ENCODE measurements at regions not wholly inside any gene's neighbourhood (a gene's known extent, or its start where the extent isn't known, plus 50 kb on each side); places are given as distances from the start of the nearest gene placed in this dataset.

DNA sequence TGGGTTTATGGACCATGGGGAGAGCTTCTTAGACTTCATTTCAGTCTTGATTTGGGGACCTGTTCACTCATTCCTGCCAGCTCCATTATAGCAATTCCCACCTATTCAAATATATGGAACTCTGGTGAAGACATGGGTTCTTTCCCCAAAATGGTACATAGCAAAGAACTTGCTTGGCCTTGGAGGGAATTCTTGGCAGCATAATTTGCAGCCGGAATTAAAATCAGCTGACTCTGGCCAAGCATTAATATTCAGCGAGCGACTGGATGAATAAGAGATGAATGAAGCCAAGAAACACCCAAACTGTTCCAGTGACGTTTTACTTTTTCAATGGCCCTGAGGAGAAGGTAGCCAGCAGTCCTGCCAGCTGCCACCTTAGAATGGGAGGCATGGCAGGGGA is 88.4 kb upstream of the SOX1 start:
- Histone ChIP-seq H2AK5ac (ENCODE audit: low read depth, low read length) (no peak overlapping the region), H2BK12ac (ENCODE audit: low read depth, low read length) (no peak overlapping the region), H3K4ac (replicated peaks; ENCODE audit: insufficient read length, low read depth, low read length) (no peak overlapping the region), H2BK20ac (ENCODE audit: low read length) (no peak overlapping the region), H3K4me3 (ENCODE audit: extremely low read depth in 1 of 4, insufficient read depth in 2 of 4, low read depth in 3 of 4, low read length in 4 of 4) (no peak overlapping the region), H2AFZ (ENCODE audit: low read length) (no peak overlapping the region), H3K4me1 (replicated peaks in 1 of 4; ENCODE audit: control insufficient read depth in 3 of 4, insufficient read depth in 4 of 4, low read length in 3 of 4) (peaks cover 1 to 9% (median 4%) of the 10 kb centered on the region in 4 experiments; a peak in 3 of 7 replicates), H4K8ac (ENCODE audit: extremely low read depth, insufficient read depth, low read length) (no peak overlapping the region), H3K4me2 (ENCODE audit: insufficient read depth in 1 of 2, low read depth in 2 of 2, low read length in 2 of 2) (no peak overlapping the region), H3K18ac (ENCODE audit: extremely low read depth, low read length) (no peak overlapping the region), H4K20me1 (replicated peaks in 1 of 2; ENCODE audit: control insufficient read depth in 1 of 2, insufficient read depth in 2 of 2, low read length in 2 of 2) (peaks cover 0 to 8% of the 10 kb centered on the region in 2 experiments), H3K27me3 (replicated peaks in 1 of 4; ENCODE audit: control insufficient read depth in 3 of 4, extremely low read depth in 1 of 4, insufficient read depth in 3 of 4, low read length in 3 of 4) (no peaks in the 10 kb centered on the region; a peak in 1 of 7 replicates), H3K56ac (replicated peaks; ENCODE audit: insufficient read length, low read depth, low read length) (no peak overlapping the region), H3K23me2 (ENCODE audit: low read depth, low read length) (no peaks in the 10 kb centered on the region), H2BK15ac (ENCODE audit: low read length) (no peak overlapping the region), H3K79me1 (ENCODE audit: low read depth, low read length) (peaks cover 4% of the 10 kb centered on the region), H3K9ac (replicated peaks in 1 of 4; ENCODE audit: extremely low read depth in 1 of 4, low read depth in 3 of 4, low read length in 3 of 4) (no peak overlapping the region), H3K9me3 (ENCODE audit: insufficient read depth in 2 of 2, low read depth in 1 of 2, low read length in 1 of 2) (peaks cover 0 to 4% of the 10 kb centered on the region in 2 experiments; a peak in 2 of 4 replicates), H3K14ac (ENCODE audit: insufficient read length) (no peak overlapping the region), H2BK5ac (ENCODE audit: low read depth, low read length) (no peak overlapping the region), H2BK120ac (replicated peaks; ENCODE audit: low read depth, low read length) (no peak overlapping the region), H3K23ac (ENCODE audit: insufficient read length) (no peak overlapping the region), H3K79me2 (ENCODE audit: control insufficient read depth in 1 of 2, insufficient read depth in 2 of 2, low read length in 2 of 2) (peaks cover 0 to 4% of the 10 kb centered on the region in 2 experiments; a peak in 2 of 4 replicates), H4K91ac (replicated peaks; ENCODE audit: insufficient read length, low read length) (no peak overlapping the region), H3K27ac (ENCODE audit: low read depth, low read length) (no peak overlapping the region), H4K5ac (ENCODE audit: insufficient read length, low read depth, low read length) (no peak overlapping the region), H3K36me3 (ENCODE audit: control insufficient read depth in 2 of 4, insufficient read depth in 4 of 4, low read length in 3 of 4) (no peaks in the 10 kb centered on the region)
- no peak for FAIRE-seq
- WGBS, 2 experiments (ENCODE audit: extremely low coverage in 1 of 2, insufficient coverage in 1 of 2, insufficient read length in 1 of 2, insufficient replicate concordance in 2 of 2, low coverage in 1 of 2, low lambda C conversion rate in 2 of 2, missing lambda C conversion rate in 1 of 2), result 65% methylated on average over 4 of the region's 4 CpGs; no CpG with 5 or more reads in 1 of the 2 experiments
- POLR2A ChIA-PET (ENCODE audit: partially characterized antibody), result no interaction called here
- CTCF ChIA-PET (ENCODE audit: partially characterized antibody), result no interaction called here
- no peak for DNase-seq (ENCODE audit: low read depth in 1 of 2, low spot score in 2 of 2)
- TF ChIP-seq KDM4A (IDR thresholded peaks at IDR 0.05; ENCODE audit: low read depth, low read length, severe bottlenecking) (no peak), HDAC6 (IDR thresholded peaks at IDR 0.05; ENCODE audit: low read depth, low read length) (no peak), JUN (IDR thresholded peaks at IDR 0.05; ENCODE audit: low read depth, low read length) (no peak), SUZ12 (IDR thresholded peaks at IDR 0.05; ENCODE audit: low read length) (no peak), ASH2L (IDR thresholded peaks at IDR 0.05; ENCODE audit: low read length) (no peak), HDAC2 (IDR thresholded peaks at IDR 0.05; ENCODE audit: borderline replicate concordance in 1 of 2, low read depth in 2 of 2, low read length in 2 of 2) (no peak)
- TF ChIP-seq, protein P1, sequence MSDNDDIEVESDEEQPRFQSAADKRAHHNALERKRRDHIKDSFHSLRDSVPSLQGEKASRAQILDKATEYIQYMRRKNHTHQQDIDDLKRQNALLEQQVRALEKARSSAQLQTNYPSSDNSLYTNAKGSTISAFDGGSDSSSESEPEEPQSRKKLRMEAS (IDR thresholded peaks at IDR 0.05), result no peak
